Activated T-cell treated with anti-CD3 and anti-CD28 coated beads, Interleukin-2, amount 50 U/mL, for 48 hours (primary cell): ENCODE measurements at regions not wholly inside any gene's neighbourhood (a gene's known extent, or its start where the extent isn't known, plus 50 kb on each side); places are given as distances from the start of the nearest gene placed in this dataset.

Source experiments
- DNase-seq, 2 experiments: peaks; one replicate each; pipeline ENCODE4 v3.0.0-alpha.2; 2020

- DNase-seq, result no peak
These were observed 130.5 kb downstream of the PSMG1 start for GRCh38 chr21:39052718-39053117.

GRCh38 chr21:39051588-39051949 is 131.7 kb downstream of the PSMG1 start:
- no peak for DNase-seq

GRCh38 chr21:39050841-39051587 is 132.2 kb downstream of the PSMG1 start:
- no peak for DNase-seq

- no peak for DNase-seq
These were observed 134.7 kb downstream of the PSMG1 start for GRCh38 chr21:39048574-39048973.

- no peak for DNase-seq
These were observed 135.2 kb downstream of the PSMG1 start for GRCh38 chr21:39048064-39048463.

GRCh38 chr21:39047046-39047445 is 136.2 kb downstream of the PSMG1 start:
- DNase-seq, result no peak

- no peak for DNase-seq
These were observed 136.9 kb downstream of the PSMG1 start for GRCh38 chr21:39046236-39046916.

- no peak for DNase-seq
These were observed 141.4 kb downstream of the PSMG1 start for GRCh38 chr21:39041816-39042215.

GRCh38 chr21:39040494-39041110 is 142.6 kb downstream of the PSMG1 start:
- DNase-seq, result no peak

- DNase-seq, result no peak
These were observed 145.3 kb downstream of the PSMG1 start for GRCh38 chr21:39037807-39038405.

GRCh38 chr21:39036581-39036980 is 146.7 kb downstream of the PSMG1 start:
- DNase-seq, result no peak

GRCh38 chr21:39034590-39035536 is 148.4 kb downstream of the PSMG1 start:
- DNase-seq, result no peak

GRCh38 chr21:39033878-39034589 is 149.2 kb downstream of the PSMG1 start:
- DNase-seq, result no peak

- DNase-seq, result no peak
These were observed 153.1 kb downstream of the PSMG1 start for GRCh38 chr21:39029900-39030884.

- DNase-seq, result no peak
These were observed 154.0 kb downstream of the PSMG1 start for GRCh38 chr21:39029086-39029755.

GRCh38 chr21:39025198-39025597 is 158.1 kb downstream of the PSMG1 start:
- no peak for DNase-seq

- no peak for DNase-seq
These were observed 158.7 kb downstream of the PSMG1 start for GRCh38 chr21:39024538-39024937.

- DNase-seq, result no peak
These were observed 160.2 kb downstream of the PSMG1 start for GRCh38 chr21:39022863-39023693.

GRCh38 chr21:39022466-39022862 is 160.8 kb downstream of the PSMG1 start:
- DNase-seq, result no peak
